Eye (tissue), 1 donor: ENCODE measurements at regions not wholly inside any gene's neighbourhood (a gene's known extent, or its start where the extent isn't known, plus 50 kb on each side); places are given as distances from the start of the nearest gene placed in this dataset.
"Not testable (repeated sequence)": the region's sequence is repeated elsewhere in the genome, so short reads cannot be mapped to it uniquely, and the experiment has no call there.

Experiments
- DNase-seq: peaks from one replicate; pipeline ENCODE4 v3.0.0-alpha.2; 2015

GRCh38 chr14:71366861-71367260 lies 459.6 kb downstream of the PCNX1 start:
- no peak for DNase-seq

GRCh38 chr14:71371711-71372396 lies 464.6 kb downstream of the PCNX1 start:
- no peak for DNase-seq

- no peak for DNase-seq
Observed at GRCh38 chr14:71372411-71372838, 465.2 kb downstream of the PCNX1 start.

- no peak for DNase-seq
Observed at GRCh38 chr14:71373773-71374172, 466.5 kb downstream of the PCNX1 start.

GRCh38 chr14:71374989-71375388 lies 467.7 kb downstream of the PCNX1 start:
- DNase-seq, result no peak

GRCh38 chr14:71377099-71377498 lies 469.8 kb downstream of the PCNX1 start:
- no peak for DNase-seq

- no peak for DNase-seq
Observed at GRCh38 chr14:71380271-71380670, 473.0 kb downstream of the PCNX1 start.

- DNase-seq, result no peak
Observed at GRCh38 chr14:71381814-71382213, 474.6 kb downstream of the PCNX1 start.

GRCh38 chr14:71382315-71382714 lies 475.1 kb downstream of the PCNX1 start:
- no peak for DNase-seq

- no peak for DNase-seq
Observed at GRCh38 chr14:71383510-71383909, 476.3 kb downstream of the PCNX1 start.

- DNase-seq, result no peak
Observed at GRCh38 chr14:71384007-71384845, 477.0 kb downstream of the PCNX1 start.

GRCh38 chr14:71387753-71388152 lies 480.5 kb downstream of the PCNX1 start:
- DNase-seq, result no peak

GRCh38 chr14:71388336-71388735 lies 481.1 kb downstream of the PCNX1 start:
- no peak for DNase-seq

- DNase-seq, result no peak
Observed at GRCh38 chr14:71388862-71389261, 481.6 kb downstream of the PCNX1 start.

- DNase-seq, result no peak
Observed at GRCh38 chr14:71394386-71394785, 487.1 kb downstream of the PCNX1 start.

GRCh38 chr14:71395151-71395604 lies 487.9 kb downstream of the PCNX1 start:
- DNase-seq, result no peak

GRCh38 chr14:71395636-71396035 lies 488.4 kb downstream of the PCNX1 start:
- DNase-seq, result no peak

- DNase-seq, result no peak
Observed at GRCh38 chr14:71396050-71396677, 488.9 kb downstream of the PCNX1 start.

- DNase-seq, result no peak
Observed at GRCh38 chr14:71397371-71397770, 490.1 kb downstream of the PCNX1 start.

- DNase-seq, result no peak
Observed at GRCh38 chr14:71398450-71398849, 491.2 kb downstream of the PCNX1 start.

- DNase-seq, result no peak
Observed at GRCh38 chr14:71399057-71399487, 491.8 kb downstream of the PCNX1 start.

GRCh38 chr14:71400871-71401321 lies 493.6 kb downstream of the PCNX1 start:
- DNase-seq, result peak; percentile 29

- not testable (repeated sequence) for DNase-seq
Observed at GRCh38 chr14:71402415-71402814, 495.2 kb downstream of the PCNX1 start.

- DNase-seq, result no peak
Observed at GRCh38 chr14:71403656-71404055, 496.4 kb downstream of the PCNX1 start.
